ENCODE measurements at regions not wholly inside any gene's neighbourhood (a gene's known extent, or its start where the extent isn't known, plus 50 kb on each side); places are given as distances from the start of the nearest gene placed in this dataset.

DNA sequence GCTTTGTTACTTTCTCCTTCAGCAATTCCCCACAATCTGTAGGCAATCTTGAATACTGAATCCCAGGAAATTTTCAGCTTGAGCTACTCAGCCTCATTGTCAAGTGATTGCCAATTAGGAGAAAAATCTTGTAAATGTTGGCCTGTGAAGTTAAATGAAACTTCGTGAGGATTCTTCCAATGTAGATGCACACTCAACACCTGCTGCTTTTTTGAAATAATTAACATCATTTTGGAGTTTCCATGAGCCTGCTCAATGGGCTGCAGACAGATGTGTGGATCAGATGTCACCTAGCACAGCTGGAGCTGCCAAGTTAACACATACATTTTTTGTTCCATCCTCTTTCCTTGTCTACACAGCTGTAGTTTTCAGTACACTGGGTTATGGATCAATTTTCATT lies 645.6 kb upstream of the LUZP2 start:
- TF ChIP-seq ZFP30 (CRISPR knock-in tag; IDR thresholded peaks at IDR 0.05), result no peak
- no peak for TF ChIP-seq ZNF565 (CRISPR knock-in tag; conservative IDR thresholded peaks at IDR 0.05; ENCODE audit: low read depth)
- no peak for TF ChIP-seq ZFP3 (CRISPR knock-in tag; IDR thresholded peaks at IDR 0.05)
- TF ChIP-seq CSDC2 (CRISPR knock-in tag; IDR thresholded peaks at IDR 0.05), result no peak
- TF ChIP-seq CSRNP3 (CRISPR knock-in tag; IDR thresholded peaks at IDR 0.05), result no peak
- TF ChIP-seq, protein P1, sequence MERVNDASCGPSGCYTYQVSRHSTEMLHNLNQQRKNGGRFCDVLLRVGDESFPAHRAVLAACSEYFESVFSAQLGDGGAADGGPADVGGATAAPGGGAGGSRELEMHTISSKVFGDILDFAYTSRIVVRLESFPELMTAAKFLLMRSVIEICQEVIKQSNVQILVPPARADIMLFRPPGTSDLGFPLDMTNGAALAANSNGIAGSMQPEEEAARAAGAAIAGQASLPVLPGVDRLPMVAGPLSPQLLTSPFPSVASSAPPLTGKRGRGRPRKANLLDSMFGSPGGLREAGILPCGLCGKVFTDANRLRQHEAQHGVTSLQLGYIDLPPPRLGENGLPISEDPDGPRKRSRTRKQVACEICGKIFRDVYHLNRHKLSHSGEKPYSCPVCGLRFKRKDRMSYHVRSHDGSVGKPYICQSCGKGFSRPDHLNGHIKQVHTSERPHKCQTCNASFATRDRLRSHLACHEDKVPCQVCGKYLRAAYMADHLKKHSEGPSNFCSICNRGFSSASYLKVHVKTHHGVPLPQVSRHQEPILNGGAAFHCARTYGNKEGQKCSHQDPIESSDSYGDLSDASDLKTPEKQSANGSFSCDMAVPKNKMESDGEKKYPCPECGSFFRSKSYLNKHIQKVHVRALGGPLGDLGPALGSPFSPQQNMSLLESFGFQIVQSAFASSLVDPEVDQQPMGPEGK (CRISPR knock-in tag; IDR thresholded peaks at IDR 0.05; ENCODE audit: borderline replicate concordance), result no peak
- TF ChIP-seq RARB (CRISPR knock-in tag; IDR thresholded peaks at IDR 0.05), result no peak
- no peak for TF ChIP-seq SNAI2 (CRISPR knock-in tag; IDR thresholded peaks at IDR 0.05)
- TF ChIP-seq GLIS3 (CRISPR knock-in tag; IDR thresholded peaks at IDR 0.05), result no peak
- TF ChIP-seq ARNTL (CRISPR knock-in tag; IDR thresholded peaks at IDR 0.05; ENCODE audit: borderline replicate concordance, low read depth), result no peak
- TF ChIP-seq PPARA (CRISPR knock-in tag; IDR thresholded peaks at IDR 0.05; ENCODE audit: borderline replicate concordance), result no peak
- no peak for TF ChIP-seq TSHZ2 (CRISPR knock-in tag; IDR thresholded peaks at IDR 0.05)
- no peak for TF ChIP-seq BACH2 (CRISPR knock-in tag; IDR thresholded peaks at IDR 0.05; ENCODE audit: borderline replicate concordance)
